ENCODE measurements at regions not wholly inside any gene's neighbourhood (a gene's known extent, or its start where the extent isn't known, plus 50 kb on each side); places are given as distances from the start of the nearest gene placed in this dataset.
"Not testable (repeated sequence)": the region's sequence is repeated elsewhere in the genome, so short reads cannot be mapped to it uniquely, and the experiment has no call there.

DNA sequence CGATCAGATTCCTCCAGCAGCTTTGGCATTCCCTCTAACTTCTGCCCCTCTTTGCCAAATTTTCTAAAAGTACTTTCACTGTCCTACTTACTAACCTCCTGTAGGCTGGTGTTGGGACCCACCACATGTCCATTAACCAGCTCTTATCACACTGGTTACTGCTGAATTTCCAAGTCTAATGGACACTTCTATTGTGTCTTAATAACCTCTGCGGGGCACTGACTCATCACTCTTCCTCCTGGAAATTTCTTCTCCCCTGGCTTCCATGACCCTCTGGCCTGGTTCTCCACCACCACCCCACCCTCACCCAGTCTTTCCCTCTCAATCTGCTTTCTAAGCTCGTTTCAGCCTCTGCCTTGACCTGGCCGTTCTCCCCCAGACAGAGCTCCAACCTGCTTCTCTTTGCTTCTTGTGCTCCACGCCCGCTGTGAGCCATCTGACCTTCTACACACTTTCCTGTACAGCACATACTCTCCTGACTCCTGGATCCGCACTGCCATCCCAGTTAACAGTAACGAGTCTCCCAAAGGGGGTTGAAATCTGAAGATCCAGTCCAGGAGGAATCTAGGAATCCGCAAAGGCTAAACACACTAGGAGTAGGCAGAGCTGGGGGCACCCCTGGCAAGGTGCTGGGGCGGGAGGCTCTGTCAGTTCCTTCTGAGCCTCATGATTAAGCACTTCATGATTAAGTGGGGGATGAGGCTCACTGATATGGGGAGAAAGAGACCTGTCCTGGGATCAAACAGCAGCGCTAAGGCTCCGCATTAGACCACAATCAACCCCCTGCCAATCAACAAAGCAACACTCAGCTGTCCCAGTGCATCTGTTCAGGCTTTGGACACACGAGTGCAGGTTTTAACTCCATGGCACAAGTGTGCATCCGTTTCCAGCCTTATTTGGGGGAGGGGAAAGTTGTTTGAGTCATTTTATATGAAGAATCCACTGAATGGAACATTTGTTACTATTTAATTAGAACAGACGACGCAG is 146.3 kb downstream of the LY86 start:
- no peak for DNase-seq (ENCODE audit: low spot score)
- intact Hi-C loops (cut with micrococcal nuclease) = no loop called here
- H3K4me3 Mint-ChIP-seq (ENCODE audit: low read depth) = no peak overlapping the region
- H3K9me3 Mint-ChIP-seq = no peaks in the 10 kb centered on the region
- H3K27me3 Mint-ChIP-seq (ENCODE audit: low read depth) = peaks cover 48% of the 10 kb centered on the region
- no peak overlapping the region for H3K27ac Mint-ChIP-seq
- no peaks in the 10 kb centered on the region for H3K36me3 Mint-ChIP-seq (ENCODE audit: low read depth)
- H3K4me1 Mint-ChIP-seq (ENCODE audit: low read depth) = no peaks in the 10 kb centered on the region

DNA sequence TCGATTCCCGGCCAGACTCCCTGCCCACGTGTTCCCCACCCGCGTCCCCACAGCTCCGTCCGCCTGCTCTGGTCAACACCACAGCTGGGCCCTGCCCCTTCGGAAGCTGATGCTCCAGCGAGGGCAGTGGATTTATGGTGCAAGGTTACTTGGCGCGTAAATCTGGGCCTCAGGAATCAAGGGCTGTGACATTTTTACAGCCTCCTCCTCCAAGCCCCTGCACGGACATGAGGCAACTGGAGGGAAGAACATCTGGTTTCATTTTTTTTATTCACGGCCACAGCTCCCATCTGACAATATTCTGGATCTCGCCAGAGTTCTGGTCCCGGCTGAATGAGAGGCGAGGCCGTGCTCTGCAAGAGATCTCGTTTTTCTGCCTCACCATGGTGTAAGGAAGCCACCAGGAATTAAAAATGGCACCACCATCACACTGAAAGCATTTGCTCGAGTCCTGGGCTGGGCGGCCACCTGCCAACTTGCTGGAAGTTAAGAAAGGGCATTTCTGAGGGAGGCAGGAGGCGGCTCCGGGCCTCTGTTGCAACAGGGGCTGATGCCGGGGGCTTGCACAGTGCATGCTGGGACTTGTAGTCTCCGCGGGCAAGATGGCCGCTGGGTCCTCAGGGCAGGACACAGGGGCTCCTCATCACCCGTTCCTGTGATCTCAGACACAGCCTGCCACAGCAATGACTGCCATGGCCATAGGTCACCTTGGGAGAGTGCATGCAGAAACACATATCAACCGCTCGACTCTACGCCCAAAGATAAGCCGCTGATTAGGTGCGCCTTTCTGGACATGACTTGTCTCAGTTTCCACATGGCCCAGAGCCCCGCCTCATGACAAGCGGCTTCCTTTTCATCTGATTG is 148.5 kb downstream of the LY86 start:
- H3K36me3 Mint-ChIP-seq (ENCODE audit: low read depth) = no peaks in the 10 kb centered on the region
- no peak for DNase-seq (ENCODE audit: low spot score)
- H3K27me3 Mint-ChIP-seq (ENCODE audit: low read depth) = peaks cover 44% of the 10 kb centered on the region
- H3K9me3 Mint-ChIP-seq = no peaks in the 10 kb centered on the region
- intact Hi-C loops (cut with micrococcal nuclease) = no loop called here
- no peak overlapping the region for H3K4me3 Mint-ChIP-seq (ENCODE audit: low read depth)
- no peak overlapping the region for H3K27ac Mint-ChIP-seq
- no peaks in the 10 kb centered on the region for H3K4me1 Mint-ChIP-seq (ENCODE audit: low read depth)

DNA sequence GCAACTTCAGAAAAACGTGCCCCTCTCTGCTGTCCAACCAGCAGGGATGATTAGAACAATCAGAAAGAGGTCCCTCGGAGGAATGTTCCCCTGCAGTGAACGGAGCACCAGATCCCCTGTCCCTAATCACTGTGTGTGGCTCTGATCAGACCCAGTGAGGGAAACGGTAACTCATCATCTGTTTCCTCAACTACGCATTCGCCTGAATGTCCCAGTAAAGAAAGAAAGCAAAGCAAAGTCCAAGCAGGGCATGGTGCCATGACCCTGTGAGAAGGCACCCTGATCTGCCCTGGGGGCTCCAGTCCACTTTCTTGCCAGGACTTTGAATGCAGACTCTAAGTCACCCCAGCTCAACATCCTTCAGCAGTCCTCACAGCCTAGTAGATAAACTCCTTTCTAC is 149.2 kb downstream of the LY86 start:
- intact Hi-C loops (cut with micrococcal nuclease) = no loop called here

DNA sequence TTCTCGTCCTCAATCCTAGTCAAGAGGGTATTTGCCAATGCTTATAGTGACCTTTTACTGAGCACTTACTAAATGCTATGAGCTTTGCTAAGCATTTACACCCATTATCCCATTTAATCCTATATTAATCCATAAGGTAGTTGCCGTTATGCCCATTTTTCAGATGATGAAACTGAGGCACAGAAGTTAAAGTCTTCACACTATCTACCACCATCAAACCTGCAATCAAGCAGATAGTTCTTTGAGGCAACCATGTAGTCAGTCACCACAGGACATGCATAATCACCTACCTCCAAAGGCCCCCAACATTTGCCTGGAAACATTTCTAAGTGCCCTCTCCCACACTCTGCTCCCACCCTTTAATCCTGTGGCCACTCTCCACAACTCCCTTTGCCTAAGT is 149.6 kb downstream of the LY86 start:
- H3K27ac Mint-ChIP-seq = no peak overlapping the region
- no peaks in the 10 kb centered on the region for H3K9me3 Mint-ChIP-seq
- H3K27me3 Mint-ChIP-seq (ENCODE audit: low read depth) = peaks cover 38% of the 10 kb centered on the region
- peaks cover 4% of the 10 kb centered on the region for H3K4me1 Mint-ChIP-seq (ENCODE audit: low read depth)
- no peaks in the 10 kb centered on the region for H3K36me3 Mint-ChIP-seq (ENCODE audit: low read depth)
- no peak overlapping the region for H3K4me3 Mint-ChIP-seq (ENCODE audit: low read depth)
- intact Hi-C loops (cut with micrococcal nuclease) = no loop called here
- DNase-seq (ENCODE audit: low spot score) = no peak

More for the DNA sequence above, 149.2 kb downstream of the LY86 start:
- no peak for DNase-seq (ENCODE audit: low spot score)
- H3K9me3 Mint-ChIP-seq = no peaks in the 10 kb centered on the region
- peaks cover 42% of the 10 kb centered on the region for H3K27me3 Mint-ChIP-seq (ENCODE audit: low read depth)
- no peak overlapping the region for H3K27ac Mint-ChIP-seq
- H3K36me3 Mint-ChIP-seq (ENCODE audit: low read depth) = no peaks in the 10 kb centered on the region
- H3K4me1 Mint-ChIP-seq (ENCODE audit: low read depth) = peaks cover 4% of the 10 kb centered on the region
- no peak overlapping the region for H3K4me3 Mint-ChIP-seq (ENCODE audit: low read depth)

DNA sequence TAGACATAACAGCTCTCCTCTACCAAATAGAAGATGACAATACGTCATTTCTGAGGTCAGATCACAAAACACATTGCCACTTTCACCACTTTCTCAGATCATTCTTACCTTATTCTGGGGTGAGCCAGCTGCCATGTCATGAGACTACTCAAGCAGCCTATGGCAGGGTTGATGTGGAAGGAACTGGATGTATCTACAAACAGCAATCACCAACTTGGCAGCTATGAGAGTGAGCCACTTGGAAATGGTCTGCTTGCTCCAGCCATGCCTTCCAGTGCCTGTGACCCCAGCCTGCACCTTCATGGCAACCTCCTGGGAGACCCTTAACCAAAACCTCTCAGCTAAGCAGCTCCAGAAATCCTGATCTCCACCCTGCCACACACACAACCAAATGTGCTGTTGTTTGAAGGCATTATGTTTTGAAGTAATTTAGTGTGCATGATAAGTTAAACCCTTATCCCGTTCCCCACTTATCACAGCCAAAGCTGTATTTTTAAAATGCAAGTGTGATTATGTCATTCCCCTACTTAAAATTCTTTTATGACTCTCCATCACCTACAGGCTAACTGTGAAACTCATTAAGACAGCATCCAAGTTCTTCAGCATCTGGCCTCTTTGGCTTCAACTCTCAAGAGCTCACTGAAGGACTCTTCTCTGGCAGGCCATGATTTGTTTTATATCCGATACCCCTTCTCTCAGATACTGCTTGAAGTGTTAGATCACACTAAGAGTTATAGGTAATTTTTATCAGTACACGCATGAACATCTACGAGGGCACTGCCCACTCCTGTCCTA is 150.6 kb downstream of the LY86 start:
- Mint-ChIP-seq H3K4me3 (ENCODE audit: low read depth) (no peak overlapping the region), H3K4me1 (ENCODE audit: low read depth) (peaks cover 4% of the 10 kb centered on the region), H3K9me3 (no peaks in the 10 kb centered on the region), H3K27ac (no peak overlapping the region), H3K27me3 (ENCODE audit: low read depth) (peaks cover 34% of the 10 kb centered on the region), H3K36me3 (ENCODE audit: low read depth) (no peaks in the 10 kb centered on the region)
- no peak for DNase-seq (ENCODE audit: low spot score)
- intact Hi-C loops (cut with micrococcal nuclease) = no loop called here

DNA sequence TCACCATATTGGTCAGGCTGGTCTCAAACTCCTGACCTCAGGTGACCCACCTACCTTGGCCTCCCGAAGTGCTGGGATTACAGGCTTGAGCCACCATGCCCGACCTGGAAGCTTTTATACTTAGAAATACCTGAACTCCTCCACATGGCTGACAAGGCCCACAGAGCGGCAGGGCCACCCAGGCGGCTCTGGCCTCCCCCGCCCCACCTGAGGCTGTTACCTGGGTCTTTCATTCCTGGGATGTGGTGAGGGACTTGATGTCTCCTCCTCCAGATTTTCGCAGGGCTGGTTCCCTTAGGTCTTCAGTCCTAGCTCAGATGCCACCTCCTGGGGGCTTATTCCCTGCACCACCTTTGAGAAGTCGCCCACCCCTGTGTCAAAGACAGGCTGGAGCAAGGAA is 152.1 kb downstream of the LY86 start:
- Mint-ChIP-seq H3K4me1 (ENCODE audit: low read depth) (peaks cover 4% of the 10 kb centered on the region), H3K27ac (no peak overlapping the region), H3K4me3 (ENCODE audit: low read depth) (no peak overlapping the region), H3K9me3 (no peaks in the 10 kb centered on the region), H3K27me3 (ENCODE audit: low read depth) (peaks cover 29% of the 10 kb centered on the region), H3K36me3 (ENCODE audit: low read depth) (no peaks in the 10 kb centered on the region)
- intact Hi-C loops (cut with micrococcal nuclease) = no loop called here
- DNase-seq (ENCODE audit: low spot score) = no peak

DNA sequence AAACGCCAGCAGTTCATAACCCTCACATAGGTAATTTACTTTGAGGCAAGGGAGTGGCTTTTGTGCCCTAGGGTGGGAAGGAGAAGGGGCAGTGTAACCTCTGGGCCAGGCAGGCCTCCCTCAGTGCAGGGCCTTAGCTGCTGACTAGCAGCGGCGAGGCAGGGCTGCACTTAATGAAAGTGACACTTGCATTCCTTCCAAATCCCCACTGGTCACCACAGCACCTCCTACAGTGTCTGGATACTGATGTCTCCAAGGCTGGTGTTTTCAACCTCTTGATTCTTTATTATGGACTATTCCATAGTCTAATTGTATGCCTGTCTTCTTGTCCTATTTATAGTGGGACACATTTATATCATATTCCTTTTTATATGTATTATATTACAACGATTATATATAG is 152.7 kb downstream of the LY86 start:
- Mint-ChIP-seq H3K4me3 (ENCODE audit: low read depth) (no peak overlapping the region), H3K36me3 (ENCODE audit: low read depth) (no peaks in the 10 kb centered on the region), H3K9me3 (no peaks in the 10 kb centered on the region), H3K4me1 (ENCODE audit: low read depth) (peaks cover 4% of the 10 kb centered on the region), H3K27ac (no peak overlapping the region), H3K27me3 (ENCODE audit: low read depth) (peaks cover 25% of the 10 kb centered on the region)
- DNase-seq (ENCODE audit: low spot score) = no peak
- intact Hi-C loops (cut with micrococcal nuclease) = no loop called here

DNA sequence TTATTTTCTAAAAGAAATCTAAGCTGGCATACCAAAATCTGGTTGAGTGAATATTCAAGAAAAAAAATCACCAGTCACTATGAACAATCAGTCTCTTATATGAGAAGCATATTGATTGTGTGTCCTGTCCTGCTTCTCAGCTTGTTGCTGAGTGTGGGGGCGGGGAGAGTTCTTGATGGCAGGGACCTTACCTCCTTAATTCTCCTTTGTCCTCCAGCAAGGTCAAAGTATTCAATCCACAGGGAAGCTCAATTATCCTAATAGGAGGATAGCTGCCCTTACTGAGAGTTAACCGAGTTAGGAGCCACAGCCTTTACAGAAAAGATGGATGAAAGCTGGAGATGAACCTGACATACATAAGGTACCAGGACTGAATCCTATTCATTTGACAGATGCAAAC is 154.0 kb downstream of the LY86 start:
- H3K36me3 Mint-ChIP-seq (ENCODE audit: low read depth) = no peaks in the 10 kb centered on the region
- no peak overlapping the region for H3K4me3 Mint-ChIP-seq (ENCODE audit: low read depth)
- DNase-seq (ENCODE audit: low spot score) = no peak
- no peaks in the 10 kb centered on the region for H3K9me3 Mint-ChIP-seq
- peaks cover 29% of the 10 kb centered on the region for H3K27me3 Mint-ChIP-seq (ENCODE audit: low read depth)
- intact Hi-C loops (cut with micrococcal nuclease) = no loop called here
- peaks cover 8% of the 10 kb centered on the region for H3K4me1 Mint-ChIP-seq (ENCODE audit: low read depth)
- H3K27ac Mint-ChIP-seq = no peak overlapping the region

DNA sequence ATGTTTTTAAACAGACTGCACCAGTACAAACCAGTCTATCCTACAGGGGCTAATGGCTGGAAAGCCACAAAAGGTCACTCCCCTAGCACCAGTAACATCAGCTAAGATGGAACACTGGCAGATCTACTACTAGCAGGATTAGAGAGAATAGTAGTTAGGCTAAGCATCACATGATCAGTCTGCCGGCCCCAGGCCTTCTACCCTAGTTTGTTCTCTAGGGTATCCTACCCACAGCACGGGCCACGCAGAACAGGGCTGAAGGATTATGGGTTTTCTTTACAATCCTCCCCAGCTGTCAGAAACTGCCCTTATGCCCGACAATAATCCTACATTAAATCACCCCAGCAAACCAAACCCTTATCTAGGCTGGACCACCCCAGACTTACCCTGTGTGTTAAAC is 156.0 kb downstream of the LY86 start:
- Mint-ChIP-seq H3K36me3 (ENCODE audit: low read depth) (no peaks in the 10 kb centered on the region), H3K4me3 (ENCODE audit: low read depth) (no peak overlapping the region), H3K9me3 (no peaks in the 10 kb centered on the region), H3K27ac (no peak overlapping the region), H3K4me1 (ENCODE audit: low read depth) (peaks cover 8% of the 10 kb centered on the region), H3K27me3 (ENCODE audit: low read depth) (peaks cover 18% of the 10 kb centered on the region)
- DNase-seq (ENCODE audit: low spot score) = no peak
- intact Hi-C loops (cut with micrococcal nuclease) = no loop called here

DNA sequence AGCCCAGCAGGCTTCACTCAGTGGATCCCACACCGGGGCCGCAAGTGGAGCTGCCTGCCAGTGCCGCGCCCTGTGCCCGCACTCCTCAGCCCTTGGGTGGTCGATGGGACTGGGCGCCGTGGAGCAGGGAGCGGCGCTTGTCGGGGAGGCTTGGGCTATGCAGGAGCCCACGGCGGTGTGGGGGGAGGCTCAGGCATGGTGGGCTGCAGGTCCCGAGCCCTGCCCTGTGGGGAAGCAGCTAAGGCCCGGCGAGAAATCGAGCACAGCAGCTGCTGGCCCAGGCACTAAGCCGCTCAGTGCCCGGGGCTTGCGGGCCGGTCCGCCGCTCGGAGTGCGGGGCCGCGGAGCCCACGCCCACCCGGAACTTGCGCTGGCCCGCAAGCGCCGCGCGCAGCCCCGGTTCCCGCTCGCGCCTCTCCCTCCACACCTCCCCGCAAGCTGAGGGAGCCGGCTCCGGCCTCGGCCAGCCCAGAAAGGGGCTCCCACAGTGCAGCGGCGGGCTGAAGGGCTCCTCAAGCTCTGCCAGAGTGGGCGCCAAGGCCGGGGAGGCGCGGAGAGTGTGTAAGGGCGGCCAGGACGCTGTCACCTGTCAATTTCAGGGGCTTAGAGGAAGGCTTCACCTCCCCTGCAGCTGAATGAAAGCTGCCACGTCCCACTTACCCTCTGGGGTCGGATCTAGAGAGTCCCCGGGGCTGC is 157.3 kb downstream of the LY86 start:
- H3K36me3 Mint-ChIP-seq (ENCODE audit: low read depth); H3K9me3 Mint-ChIP-seq; H3K27ac Mint-ChIP-seq; DNase-seq (ENCODE audit: low spot score); intact Hi-C loops (cut with micrococcal nuclease); H3K4me3 Mint-ChIP-seq (ENCODE audit: low read depth): not testable (repeated sequence)
- peaks cover 17% of the 10 kb centered on the region for H3K27me3 Mint-ChIP-seq (ENCODE audit: low read depth)
- H3K4me1 Mint-ChIP-seq (ENCODE audit: low read depth) = peaks cover 15% of the 10 kb centered on the region

DNA sequence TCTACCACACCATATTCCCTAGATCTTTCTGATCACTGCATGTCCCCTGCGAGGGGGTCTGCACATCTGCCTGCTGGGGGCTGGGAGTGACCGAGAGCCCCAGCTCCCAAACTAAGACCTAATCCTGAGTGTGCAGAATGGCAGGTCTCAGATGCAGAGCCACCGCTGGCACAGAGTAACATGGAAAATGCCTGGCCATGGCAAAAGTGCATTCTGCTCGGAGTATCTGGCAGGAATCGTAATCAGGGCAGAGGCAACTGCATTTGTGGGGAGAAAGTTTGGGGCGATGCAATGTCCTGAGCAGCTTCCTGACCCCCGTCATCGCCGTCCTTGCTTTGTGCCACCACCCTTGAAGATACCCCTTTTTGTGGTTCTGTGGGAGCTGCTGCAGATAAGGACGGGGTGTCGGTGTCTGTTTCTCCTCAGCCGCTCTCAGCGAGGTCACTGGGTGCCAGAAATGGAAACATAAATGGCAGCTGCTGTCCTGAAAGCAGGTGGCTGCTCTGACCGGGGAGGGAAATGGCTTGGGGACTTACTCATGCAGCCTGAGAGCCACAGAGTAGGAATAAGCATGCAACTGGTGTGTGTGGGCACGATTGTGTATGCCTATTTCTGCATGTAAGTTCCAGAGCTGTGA is 157.9 kb downstream of the LY86 start:
- intact Hi-C loops (cut with micrococcal nuclease) = no loop called here
- H3K4me3 Mint-ChIP-seq (ENCODE audit: low read depth) = no peak overlapping the region

DNA sequence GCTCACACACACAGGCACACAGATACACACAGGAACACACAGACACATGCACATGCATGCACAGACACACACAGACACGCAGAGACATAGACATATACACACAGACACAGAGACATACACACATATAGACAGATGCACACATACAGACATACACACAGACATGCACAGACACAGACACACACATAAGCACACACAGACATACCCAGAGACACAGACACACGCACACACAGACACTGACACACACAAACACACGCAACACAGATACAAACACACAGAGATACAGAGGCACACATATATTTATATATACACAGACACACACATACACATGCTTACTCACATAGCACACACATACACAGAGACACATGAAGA is 158.4 kb downstream of the LY86 start:
- Mint-ChIP-seq H3K9me3 (no peaks in the 10 kb centered on the region), H3K27ac (no peak overlapping the region), H3K36me3 (ENCODE audit: low read depth) (no peaks in the 10 kb centered on the region), H3K4me3 (ENCODE audit: low read depth) (no peak overlapping the region), H3K4me1 (ENCODE audit: low read depth) (peaks cover 24% of the 10 kb centered on the region), H3K27me3 (ENCODE audit: low read depth) (peaks cover 17% of the 10 kb centered on the region)
- no peak for DNase-seq (ENCODE audit: low spot score)
- intact Hi-C loops (cut with micrococcal nuclease) = no loop called here

More for the DNA sequence above, 157.9 kb downstream of the LY86 start:
- peaks cover 20% of the 10 kb centered on the region for H3K4me1 Mint-ChIP-seq (ENCODE audit: low read depth)
- H3K9me3 Mint-ChIP-seq = no peaks in the 10 kb centered on the region
- no peak for DNase-seq (ENCODE audit: low spot score)
- peaks cover 17% of the 10 kb centered on the region for H3K27me3 Mint-ChIP-seq (ENCODE audit: low read depth)
- H3K27ac Mint-ChIP-seq = no peak overlapping the region
- no peaks in the 10 kb centered on the region for H3K36me3 Mint-ChIP-seq (ENCODE audit: low read depth)
